ENCODE measurements at regions not wholly inside any gene's neighbourhood (a gene's known extent, or its start where the extent isn't known, plus 50 kb on each side); places are given as distances from the start of the nearest gene placed in this dataset.

DNA sequence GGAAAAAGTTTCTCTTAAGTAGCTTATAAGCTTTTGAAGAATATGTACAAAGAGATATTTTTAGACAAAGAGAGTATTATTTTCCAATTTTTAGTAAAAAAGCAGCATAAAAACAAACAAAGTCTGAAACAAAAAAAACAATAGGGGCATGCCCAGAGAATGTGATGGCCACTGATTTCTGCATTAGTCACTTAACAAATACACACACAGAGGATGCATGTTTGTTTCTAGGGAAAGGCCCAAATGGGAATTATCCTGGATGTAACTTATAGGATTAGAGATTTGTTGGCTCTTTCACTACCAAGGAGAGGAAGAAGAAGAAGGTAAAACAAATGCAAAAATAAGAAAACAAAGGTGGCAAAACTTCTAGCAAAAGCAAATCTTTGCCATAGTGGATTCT lies 95.9 kb upstream of the SCOC start:
- DNase-seq: no peak

DNA sequence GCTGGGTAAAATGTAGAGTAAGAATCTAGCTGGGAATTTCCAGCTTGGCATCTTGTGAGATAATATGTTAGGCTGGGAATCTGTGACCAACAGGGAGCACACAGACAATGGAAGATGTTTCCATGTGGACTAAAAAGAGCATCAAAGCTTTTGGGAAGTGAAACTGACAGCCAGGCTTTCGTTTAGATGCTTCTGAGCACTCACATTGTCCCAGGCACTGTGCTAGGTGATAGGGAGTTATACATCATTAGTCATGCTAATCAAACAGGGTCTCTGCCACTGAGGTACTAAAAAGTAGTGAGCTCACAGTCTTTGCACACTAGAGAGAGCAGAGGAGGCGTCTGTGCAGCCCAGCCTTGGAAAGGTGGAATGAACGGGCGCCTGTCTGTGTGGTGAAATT lies 101.9 kb upstream of the SCOC start:
- no peak for DNase-seq

DNA sequence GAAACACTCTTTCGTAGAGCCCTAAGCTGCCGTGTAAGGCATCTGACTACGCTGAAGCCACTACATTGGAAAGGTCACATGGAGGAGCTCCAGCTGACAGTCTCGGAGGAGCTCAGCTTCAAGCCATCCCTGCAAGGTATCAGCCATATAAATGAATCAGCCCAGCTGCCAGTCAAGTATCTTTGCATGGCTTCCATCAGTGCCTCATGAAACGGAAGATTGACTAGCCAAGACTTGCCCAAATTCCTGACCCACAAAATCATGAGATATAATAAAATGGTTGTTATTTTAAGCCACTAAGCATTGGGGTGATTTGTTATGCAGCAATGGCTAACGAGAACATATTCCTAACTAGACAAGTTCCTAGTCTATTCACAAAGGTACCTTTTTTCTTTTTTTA lies 104.1 kb upstream of the SCOC start:
- DNase-seq: no peak

DNA sequence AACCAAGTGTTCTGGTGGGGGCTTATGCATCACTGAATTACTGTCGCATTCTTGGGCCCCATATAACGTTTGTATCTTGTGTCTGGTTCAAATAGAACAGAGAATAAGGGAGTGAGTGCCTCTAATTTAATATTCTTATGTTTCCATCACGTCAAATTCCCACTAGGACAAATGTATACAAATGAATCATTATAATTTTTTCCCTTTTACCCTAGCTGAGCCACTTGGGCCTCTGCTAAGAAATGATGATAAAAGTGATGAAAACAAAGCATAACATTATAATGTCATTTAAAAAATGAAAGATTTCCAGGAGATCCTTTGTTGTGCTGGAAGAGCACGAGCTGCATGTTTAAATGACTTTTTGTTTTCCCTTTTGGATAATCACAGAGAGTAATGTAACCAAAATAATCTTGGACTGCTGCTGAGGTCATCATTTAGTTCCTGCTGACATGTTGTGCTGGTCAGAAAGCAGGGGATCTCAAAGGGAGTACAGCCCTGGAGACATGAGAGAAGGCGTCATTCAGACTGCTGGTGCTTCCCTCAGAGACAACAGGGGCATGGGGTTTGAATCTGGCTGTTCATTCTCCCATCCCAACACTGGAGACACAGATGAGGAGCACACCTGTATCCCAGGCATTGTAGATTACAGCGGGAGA lies 105.1 kb upstream of the SCOC start:
- no peak for DNase-seq

DNA sequence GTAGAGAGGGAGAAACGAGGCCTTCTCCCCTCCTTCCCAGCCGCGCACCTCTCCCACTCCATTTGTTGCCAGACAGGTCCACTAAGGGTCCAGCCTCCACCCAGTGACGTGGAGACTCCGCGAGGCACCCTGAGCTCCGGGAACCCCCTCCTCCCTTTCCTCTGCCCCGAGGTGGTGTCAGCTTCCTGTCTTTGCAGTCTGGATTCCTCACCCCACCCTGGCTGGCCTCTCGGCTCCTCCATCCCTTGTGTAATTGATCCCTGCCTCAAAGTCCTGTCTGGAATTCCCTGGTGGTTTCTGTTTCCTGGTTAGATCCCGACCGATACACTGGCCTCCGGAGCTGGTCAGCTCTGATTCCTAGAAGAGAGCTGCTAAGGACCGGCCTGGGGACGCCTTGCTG lies 105.9 kb upstream of the SCOC start:
- no peak for DNase-seq

DNA sequence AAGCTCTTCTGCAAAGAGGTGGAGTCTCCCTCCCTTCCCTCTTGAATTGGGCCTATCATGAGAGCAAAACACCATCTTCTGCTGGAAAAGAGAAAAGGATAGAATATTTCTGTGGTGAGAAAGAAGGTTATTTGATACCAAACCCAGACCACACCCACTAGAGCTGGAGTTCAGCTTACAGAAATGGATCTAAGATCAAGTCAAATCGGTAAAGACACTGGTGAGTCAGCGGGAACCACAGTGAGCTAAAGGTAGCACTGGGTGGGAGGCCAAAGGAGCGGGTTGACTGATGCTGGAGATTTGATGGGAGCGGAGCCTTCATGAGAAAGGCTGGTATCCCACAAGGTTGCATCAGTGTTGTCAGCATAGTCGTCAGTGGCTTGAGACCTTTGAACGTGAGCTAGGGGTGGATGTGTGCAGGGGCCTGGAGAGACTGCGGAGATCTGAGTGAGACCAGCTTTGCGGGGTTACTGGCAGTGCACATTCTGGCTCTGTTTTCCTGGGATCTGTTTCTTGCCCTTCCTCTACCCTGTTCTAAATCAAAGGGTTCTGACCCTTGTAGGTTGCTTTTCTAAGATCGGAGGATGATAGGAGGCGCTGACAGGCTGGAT lies 106.4 kb upstream of the SCOC start:
- no peak for DNase-seq

DNA sequence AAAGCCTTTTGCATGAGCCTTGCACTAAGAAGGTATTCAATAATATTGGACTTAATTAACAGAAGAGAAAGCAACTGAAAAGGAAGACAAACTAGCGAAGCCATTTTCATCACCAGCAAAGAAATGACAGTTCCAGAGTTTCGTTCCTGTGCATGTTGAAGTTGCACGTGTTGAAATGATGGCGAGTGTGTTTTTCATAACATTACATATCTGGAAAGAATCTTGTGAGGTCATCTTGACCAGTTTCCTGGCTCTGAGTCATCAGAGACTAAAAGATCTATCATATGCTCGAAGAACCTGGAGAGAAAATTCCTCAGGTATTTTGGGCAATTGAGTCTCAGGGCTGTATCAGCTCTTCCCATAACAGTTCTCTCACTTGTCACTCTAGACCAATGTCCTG lies 106.2 kb upstream of the MAML3 start:
- DNase-seq: no peak

DNA sequence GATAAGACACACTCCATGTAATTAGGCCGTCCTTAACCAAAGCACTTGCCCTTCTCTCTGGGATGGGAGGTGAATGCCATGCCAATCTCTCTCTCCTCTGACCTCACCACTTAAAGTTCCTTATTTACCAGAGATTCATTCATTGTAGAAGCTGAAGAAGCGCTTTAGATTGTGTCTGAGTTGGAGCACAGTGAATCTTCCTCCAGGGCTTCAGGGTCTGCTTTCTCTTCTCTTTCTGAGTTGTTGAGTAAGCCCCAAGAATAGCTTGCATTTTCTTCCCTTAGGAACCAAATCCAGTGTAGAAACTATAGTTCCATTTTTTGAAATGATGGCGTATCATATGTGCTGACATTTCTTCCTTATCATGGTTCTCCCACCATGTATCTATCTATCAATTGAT lies 104.5 kb upstream of the MAML3 start:
- DNase-seq: no peak

DNA sequence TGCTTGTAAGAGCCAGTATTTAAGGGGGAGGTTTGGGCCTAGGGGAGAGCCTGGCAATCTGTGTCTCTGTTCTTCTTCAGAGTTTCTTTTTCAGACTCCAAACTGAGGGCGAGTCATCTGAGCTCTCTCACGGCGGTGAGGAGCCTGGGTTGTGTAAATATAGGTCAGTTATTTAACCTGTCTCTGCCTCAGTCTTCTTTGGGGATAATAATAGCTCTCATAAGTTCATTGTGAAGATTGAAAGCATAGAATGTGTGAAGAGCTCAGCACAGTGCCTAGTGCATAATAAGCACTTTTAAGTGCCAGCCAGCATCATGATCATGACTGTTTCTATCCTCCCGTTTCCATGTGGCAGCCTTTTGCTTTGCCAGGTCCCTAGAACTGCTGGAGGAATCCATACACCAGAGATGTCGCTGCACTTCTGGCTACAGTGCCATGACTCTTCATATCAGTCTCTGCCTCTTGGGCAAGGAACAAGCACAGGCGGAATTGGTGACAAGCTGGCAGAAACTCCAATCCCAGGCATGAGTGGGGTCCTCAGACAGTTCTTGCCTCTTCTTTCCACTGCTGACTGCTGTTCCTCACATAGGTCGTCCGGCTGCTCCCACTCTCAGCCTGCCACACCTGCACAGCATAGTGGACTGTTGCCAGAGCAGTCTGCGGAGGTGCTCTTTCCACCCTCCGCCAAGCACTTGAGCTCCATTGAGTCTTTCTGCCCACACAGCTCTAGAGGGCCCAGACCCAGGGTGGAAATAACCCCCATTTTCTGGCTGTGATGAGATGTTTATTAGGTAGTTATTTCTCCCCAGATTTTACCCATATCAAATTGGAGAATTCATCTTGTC lies 103.7 kb upstream of the MAML3 start:
- peak in 1 of 2 experiments; percentile 51 for DNase-seq

DNA sequence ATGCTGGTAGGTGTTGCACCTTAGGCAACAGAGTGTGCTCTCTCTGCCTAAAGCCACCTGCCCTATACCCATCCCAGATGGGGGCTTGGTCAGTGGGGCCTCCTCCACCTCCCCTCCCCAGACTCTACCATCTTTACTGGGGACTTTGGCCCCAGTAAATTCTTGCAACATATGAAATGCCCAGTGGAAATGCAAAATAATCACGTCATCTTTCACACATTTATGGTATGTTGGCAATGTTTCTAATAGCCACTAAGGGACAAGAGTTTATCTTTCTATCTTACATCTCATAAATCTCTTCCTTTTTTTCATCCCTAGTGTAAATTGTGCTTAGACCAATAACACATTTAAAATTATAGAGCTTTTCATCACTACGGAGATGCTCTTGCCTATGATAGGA lies 103.0 kb upstream of the MAML3 start:
- DNase-seq: no peak

DNA sequence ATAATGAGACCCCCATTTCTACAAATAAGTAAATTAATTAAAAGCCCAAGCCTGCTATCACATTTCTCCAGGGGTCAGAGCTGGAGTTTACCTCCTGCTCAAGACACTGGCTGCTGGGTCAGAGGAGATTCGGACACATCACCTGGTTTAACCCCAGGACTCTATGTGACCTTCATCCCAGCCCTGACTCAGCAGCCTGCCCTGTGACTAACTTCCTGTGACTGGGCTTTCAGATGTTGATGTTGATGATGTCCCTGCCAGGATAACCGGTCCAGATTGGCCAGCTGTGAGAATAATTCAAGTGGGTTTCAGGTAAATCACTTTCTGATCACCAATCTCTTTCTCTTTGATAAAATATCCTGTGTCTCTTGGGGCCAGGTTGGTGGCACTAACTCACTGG lies 102.4 kb upstream of the MAML3 start:
- DNase-seq: no peak

DNA sequence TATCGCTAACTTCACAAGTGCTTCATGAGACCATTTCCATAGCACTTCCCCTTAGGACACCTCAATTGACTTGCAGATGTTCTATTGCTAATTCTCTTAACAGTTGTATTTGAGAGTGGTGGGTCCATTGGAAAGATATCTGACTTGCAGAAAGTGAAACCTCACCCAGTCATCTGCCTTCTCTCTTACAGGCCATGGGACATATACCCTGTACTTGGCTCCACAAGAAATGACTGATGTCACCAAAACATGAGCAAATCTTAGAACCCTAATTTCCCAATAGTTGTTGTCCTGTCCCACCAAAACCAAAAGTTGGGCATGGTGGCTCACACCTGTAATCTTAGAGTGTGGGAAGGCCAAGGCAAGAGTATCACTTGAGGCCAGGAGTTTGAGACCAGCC lies 101.9 kb upstream of the MAML3 start:
- no peak for DNase-seq

DNA sequence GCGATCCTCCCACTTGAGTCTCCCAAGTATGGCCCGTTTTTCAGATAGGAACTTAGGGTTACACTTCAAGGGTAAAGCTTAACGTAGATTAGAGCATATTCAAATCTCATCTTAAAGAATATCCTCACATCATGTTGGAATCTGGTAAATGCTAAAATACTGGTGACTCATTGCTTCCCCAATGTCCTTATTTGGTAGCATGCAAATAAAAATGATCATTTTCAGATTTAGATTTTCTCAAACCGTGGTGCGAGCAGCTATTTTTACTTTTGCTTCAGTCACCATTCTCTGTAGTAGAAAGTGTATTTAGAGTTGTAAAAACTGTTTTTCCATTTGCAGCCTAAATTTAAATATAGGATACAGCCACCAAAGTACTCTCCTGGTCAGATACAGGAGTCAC lies 101.5 kb upstream of the MAML3 start:
- DNase-seq: no peak

DNA sequence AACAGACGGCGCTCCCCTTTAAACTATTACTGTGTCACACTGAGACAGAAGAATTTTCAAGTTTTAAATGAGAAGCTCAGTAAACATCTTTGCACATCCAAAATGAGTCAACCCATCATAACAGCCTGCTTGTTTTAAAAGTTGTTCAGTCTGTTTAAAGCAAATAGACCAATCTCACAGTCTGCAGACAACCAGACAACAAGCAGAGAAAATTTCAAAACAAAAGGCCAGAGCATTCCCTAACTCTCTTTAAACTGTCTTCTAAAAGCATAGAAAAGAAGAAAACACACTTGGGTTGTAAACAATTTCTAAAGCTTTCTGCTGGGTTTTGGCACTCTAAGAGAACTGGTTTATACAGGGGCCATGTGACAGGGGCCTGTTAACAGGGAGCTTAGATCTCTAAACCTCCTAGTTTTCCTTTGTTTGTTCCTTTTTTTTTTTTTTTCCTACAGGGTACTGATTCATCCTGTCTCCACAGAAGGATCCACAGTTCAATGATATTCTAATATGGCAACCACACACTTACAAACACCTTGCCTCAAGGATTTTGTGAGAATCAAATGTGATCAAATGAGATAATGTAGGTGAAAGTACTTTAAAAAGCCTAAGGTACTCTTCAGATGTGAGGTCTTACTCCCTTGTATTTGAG lies 100.8 kb upstream of the MAML3 start:
- DNase-seq: no peak

DNA sequence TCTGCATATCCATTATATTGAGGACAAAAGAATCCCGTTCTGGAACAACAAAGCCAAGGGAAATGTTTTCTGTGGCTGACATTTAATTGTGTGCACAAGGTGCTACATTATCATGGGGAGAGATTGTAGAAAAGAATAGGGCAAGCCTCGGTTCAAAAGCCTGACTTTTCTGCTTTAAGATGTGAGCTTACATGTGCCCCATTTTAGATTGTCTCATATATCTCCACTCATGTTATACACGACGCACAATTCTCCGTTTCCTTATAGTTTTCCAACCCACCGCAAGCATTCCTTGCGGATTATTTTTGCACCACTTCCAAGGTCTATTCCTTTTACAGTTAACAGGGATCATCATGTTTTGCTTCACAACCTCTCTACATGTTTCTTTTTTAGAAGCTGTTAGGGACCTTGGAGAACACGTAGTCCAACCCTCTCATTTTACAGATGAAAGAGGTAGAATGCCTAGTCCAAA lies 99.6 kb upstream of the MAML3 start:
- DNase-seq: no peak

DNA sequence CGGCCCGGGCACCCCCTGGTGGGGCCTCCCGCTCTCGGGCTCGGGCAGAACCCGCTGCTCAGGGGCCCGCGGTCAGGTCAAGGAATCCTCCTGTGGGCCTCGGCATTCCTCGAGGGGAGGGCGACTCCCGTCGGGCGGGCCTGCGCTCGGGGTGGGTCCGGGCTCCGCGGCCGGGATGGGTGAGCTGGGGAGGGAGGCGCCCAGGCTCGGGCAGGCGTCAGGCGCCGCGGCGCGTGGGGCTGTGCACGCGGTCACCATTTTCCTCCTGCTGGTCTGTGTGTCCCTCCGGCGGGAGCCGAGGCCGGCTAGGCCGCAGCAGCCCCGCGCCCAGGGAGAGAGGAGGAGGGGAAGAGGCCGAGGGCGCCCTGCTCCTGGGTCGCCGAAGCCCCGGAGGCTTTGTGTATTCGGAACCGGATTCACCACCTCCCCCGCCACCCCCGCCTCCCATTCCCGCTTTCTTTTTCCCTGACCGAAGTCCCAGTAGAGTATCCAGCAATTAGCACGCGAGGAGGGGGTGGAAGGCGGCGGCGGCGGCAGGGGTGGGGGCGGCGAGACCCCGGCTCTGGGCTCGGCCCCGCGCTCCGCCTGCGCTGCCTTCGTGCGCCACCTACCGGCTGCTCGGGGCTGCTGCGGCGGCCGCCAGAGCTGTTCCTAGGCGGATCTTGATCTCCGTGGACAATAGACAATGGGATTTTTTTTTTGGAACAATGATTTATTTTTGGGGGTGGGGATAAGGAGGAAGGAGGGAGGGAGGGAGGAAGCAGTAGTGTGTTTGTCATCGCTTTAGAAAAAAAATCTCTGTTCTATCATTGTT lies 99.0 kb upstream of the MAML3 start:
- peak; percentile 41 to 62 for DNase-seq

DNA sequence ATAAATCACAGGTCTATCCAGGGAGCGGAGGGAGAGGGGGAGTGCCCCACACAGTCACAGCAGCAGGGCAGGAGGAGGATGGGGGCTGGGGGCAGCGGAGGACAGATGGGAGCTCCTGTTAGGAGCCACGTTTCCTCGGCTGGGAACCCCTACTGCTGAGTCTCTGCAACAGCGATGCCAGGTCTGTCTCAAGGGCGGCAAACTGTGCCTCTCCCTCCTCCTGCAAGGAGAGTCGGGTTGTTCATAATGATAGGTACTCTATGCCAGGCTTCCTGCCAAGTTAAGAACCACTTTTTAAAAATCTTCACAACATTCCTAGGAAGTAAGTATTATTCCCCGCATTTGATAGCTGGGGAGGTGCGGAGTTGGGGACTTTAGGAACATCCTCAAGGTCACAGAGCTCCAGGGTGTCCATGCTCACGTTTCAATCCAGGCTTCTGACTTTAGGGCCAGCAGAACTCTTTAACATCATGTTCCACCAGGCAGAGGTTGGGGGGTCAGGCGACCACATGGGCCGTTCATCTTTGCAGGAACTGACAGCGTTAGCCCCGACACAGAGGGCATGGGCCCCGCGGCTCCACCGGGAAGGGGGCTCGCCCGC lies 98.3 kb upstream of the MAML3 start:
- peak; percentile 58 to 59 for DNase-seq

DNA sequence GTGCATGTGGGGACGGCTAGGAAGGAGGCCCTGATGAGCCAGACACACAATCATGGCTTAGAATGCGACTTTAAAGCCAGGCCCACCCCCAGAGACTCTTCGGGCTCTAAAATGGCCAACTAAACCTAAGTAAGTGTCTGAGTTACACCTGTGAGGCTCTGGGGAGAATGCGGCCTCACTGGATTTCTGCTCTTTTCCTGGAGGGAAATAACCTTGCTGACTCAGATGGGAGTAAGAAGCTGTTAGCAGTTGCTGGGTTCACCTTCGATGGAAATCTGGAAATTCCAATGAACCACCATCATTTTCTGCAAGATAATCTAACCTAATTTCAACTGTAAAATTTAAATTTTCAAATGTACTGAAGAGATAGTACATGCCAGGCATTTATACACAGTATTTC lies 97.6 kb upstream of the MAML3 start:
- no peak for DNase-seq

DNA sequence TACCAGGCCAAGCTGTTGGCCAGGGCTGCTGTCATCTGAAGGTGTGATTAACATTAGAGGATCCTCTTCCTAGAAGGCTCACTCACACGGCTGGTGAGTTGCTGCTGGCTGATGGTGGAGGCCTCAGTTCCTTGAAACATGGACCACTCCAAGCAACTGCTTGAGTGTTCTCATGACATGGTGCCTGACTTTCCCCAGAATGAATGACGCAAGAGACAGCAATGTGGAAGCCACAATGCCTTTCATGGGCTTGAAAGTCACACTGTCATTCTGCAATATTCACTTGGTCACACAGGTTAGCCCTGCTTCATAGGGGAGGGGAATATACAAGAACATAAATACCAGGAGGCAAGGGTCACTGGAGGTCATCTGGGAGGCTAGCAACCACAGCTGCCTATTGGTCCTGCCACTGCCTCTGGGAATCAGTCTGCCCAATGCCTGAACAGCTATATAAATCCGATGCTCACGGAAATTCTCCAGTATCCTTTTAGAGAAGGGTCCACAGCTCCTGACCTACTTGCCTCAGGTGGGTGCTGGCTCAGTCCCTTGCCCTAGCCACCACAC lies 97.1 kb upstream of the MAML3 start:
- DNase-seq: peak in 1 of 2 experiments; percentile 39

DNA sequence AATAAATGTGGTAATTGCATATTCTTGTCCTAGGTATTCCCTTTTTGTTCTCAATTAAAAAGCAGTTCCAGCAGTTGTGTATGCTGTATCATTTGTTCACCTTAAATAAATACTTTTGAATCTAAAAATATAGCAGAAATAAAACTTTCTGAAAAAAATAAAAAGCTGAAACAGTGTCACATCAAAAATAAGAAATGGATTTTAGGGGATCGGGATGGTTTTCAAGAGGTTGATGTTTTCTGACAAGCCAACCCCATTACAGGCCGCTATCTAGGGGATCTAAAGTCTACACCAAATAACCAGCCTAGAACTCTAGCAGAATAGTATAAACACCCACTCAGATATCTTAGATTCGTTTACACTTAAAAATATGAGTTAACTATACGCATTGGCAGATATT lies 95.4 kb upstream of the MAML3 start:
- DNase-seq: no peak

DNA sequence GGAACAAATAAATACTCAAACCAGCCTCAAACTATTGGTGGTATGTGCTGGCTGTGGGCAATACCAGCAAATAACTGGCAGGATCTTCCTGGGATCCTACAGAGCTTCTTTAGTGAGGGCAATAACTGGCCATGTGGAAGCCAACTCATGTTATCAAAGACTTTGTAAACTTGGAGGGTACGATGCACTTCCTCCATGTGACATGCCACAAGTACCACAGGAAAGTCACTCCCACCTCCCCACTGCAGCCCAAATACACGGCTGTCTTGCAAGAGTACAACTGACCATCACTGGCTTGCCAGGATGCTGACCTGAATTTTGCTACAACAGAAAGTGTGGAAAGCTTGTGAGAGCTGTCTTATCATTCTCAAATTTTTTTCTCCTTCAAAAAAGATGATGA lies 93.3 kb upstream of the MAML3 start:
- no peak for DNase-seq

DNA sequence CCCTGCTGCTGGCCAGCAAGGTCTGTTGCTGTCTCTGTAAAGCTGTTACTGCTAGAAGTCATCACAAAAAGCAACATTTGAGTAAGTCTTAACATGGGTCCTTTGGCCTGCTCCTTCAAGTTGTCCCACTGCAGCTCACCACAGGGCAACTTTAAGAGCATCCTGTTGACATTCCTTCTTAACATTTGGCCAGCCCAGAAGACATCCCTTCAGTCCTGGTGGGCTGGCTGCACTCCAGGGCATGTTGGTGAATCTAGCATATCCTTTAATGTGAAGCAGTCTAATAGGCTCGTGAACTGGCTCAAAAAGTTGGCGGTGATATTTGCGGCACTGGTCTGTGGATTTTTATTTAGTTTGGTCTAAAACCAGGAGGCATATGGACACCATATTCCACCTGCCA lies 92.2 kb upstream of the MAML3 start:
- DNase-seq: no peak
